Tibial nerve (tissue), 4 donors: ENCODE measurements at regions not wholly inside any gene's neighbourhood (a gene's known extent, or its start where the extent isn't known, plus 50 kb on each side); places are given as distances from the start of the nearest gene placed in this dataset.

Experiments used
- CTCF ChIP-seq, 5 experiments: fragments of 200-600 bp in 3 of 5; fragments of 450-650 bp in 2 of 5; sonication (generic) in 3 of 5; IDR thresholded peaks; one replicate each; pipeline ENCODE4 v1.5.1; 2016 to 2019; ENCODE audit warnings: antibody characterized with exemption in 5 of 5, mild to moderate bottlenecking in 3 of 5, moderate library complexity in 2 of 5
- EP300 ChIP-seq, 2 donors: sonication (generic); formaldehyde crosslinking; IDR thresholded peaks; one replicate each; pipeline ENCODE4 v1.6.1; 2017; ENCODE audit warnings: antibody characterized with exemption in 2 of 2, mild to moderate bottlenecking in 1 of 2
- POLR2A ChIP-seq, 2 donors: fragments of 450-650 bp; IDR thresholded peaks; one replicate each; pipeline ENCODE4 v1.6.1; 2017; ENCODE audit warnings: antibody characterized with exemption in 2 of 2, mild to moderate bottlenecking in 2 of 2, moderate library complexity in 2 of 2

GRCh38 chr3:473033-473800, 276.7 kb downstream of the CHL1 start:
- no peak for TF ChIP-seq CTCF (IDR thresholded peaks at IDR 0.05)
- TF ChIP-seq POLR2A (IDR thresholded peaks at IDR 0.05): no peak
- TF ChIP-seq EP300 (IDR thresholded peaks at IDR 0.05): no peak
